Nephron (organoid): ENCODE measurements at regions not wholly inside any gene's neighbourhood (a gene's known extent, or its start where the extent isn't known, plus 50 kb on each side); places are given as distances from the start of the nearest gene placed in this dataset.

ENCODE experiments used
- H3K27ac Mint-ChIP-seq, 3 experiments: 2 replicates each; pipeline ENCODE4 v1.8.0; 2020; ENCODE audit warnings: mixed read lengths in 3 of 3, mild to moderate bottlenecking in 2 of 3, moderate library complexity in 1 of 3
- H3K27me3 Mint-ChIP-seq: 2 replicates; pipeline ENCODE4 v1.8.0; 2021; ENCODE audit warnings: low read depth, mild to moderate bottlenecking, moderate library complexity, mixed read lengths
- H3K36me3 Mint-ChIP-seq: 2 replicates; pipeline ENCODE4 v1.8.0; 2020; ENCODE audit warnings: low read depth, mixed read lengths
- H3K4me1 Mint-ChIP-seq: 2 replicates; pipeline ENCODE4 v1.8.0; 2020; ENCODE audit warnings: mixed read lengths
- H3K4me3 Mint-ChIP-seq, 3 experiments: 2 replicates each; pipeline ENCODE4 v1.8.0; 2020; ENCODE audit warnings: mild to moderate bottlenecking in 3 of 3, mixed read lengths in 3 of 3, moderate library complexity in 2 of 3
- H3K9me3 Mint-ChIP-seq: 2 replicates; pipeline ENCODE4 v1.8.0; 2020; ENCODE audit warnings: mixed read lengths
- CTCF ChIP-seq, 3 experiments: fragments of 200-600 bp; sonication (generic); IDR thresholded peaks; one replicate each; pipeline ENCODE4 v1.5.0; 2021; ENCODE audit warnings: antibody characterized with exemption in 3 of 3; ENCODE audit not compliant: unreplicated experiment in 3 of 3

GRCh38 chr18:79622004-79622403 is 57.6 kb upstream of the CTDP1 start:
- Mint-ChIP-seq H3K4me1 (peaks cover 9% of the 10 kb centered on the region), H3K9me3 (no peaks in the 10 kb centered on the region), H3K27ac (no peak overlapping the region), H3K4me3 (no peak overlapping the region), H3K27me3 (peaks cover 20% of the 10 kb centered on the region), H3K36me3 (no peaks in the 10 kb centered on the region)
- TF ChIP-seq CTCF (IDR thresholded peaks at IDR 0.05; ENCODE audit: unreplicated experiment in 3 of 3) = no peak

GRCh38 chr18:79624356-79625170 is 55.0 kb upstream of the CTDP1 start:
- H3K9me3 Mint-ChIP-seq = no peaks in the 10 kb centered on the region
- no peak for TF ChIP-seq CTCF (IDR thresholded peaks at IDR 0.05; ENCODE audit: unreplicated experiment in 3 of 3)
- H3K27ac Mint-ChIP-seq = no peak overlapping the region
- H3K4me3 Mint-ChIP-seq = no peak overlapping the region
- peaks cover 24% of the 10 kb centered on the region for H3K27me3 Mint-ChIP-seq
- peaks cover 9% of the 10 kb centered on the region for H3K4me1 Mint-ChIP-seq
- no peaks in the 10 kb centered on the region for H3K36me3 Mint-ChIP-seq

GRCh38 chr18:79625195-79625923 is 54.2 kb upstream of the CTDP1 start:
- no peaks in the 10 kb centered on the region for H3K36me3 Mint-ChIP-seq
- peaks cover 9% of the 10 kb centered on the region for H3K4me1 Mint-ChIP-seq
- TF ChIP-seq CTCF (IDR thresholded peaks at IDR 0.05; ENCODE audit: unreplicated experiment in 3 of 3) = no peak
- H3K27me3 Mint-ChIP-seq = peaks cover 24% of the 10 kb centered on the region
- no peaks in the 10 kb centered on the region for H3K9me3 Mint-ChIP-seq
- H3K27ac Mint-ChIP-seq = no peak overlapping the region
- no peak overlapping the region for H3K4me3 Mint-ChIP-seq

- Mint-ChIP-seq H3K27me3 (peaks cover 28% of the 10 kb centered on the region), H3K27ac (no peak overlapping the region), H3K4me3 (no peak overlapping the region)
Observed at GRCh38 chr18:79625924-79626561, 53.6 kb upstream of the CTDP1 start.

More at GRCh38 chr18:79625924-79626561, 53.6 kb upstream of the CTDP1 start:
- TF ChIP-seq CTCF (IDR thresholded peaks at IDR 0.05; ENCODE audit: unreplicated experiment in 3 of 3) = no peak
- H3K36me3 Mint-ChIP-seq = no peaks in the 10 kb centered on the region
- peaks cover 9% of the 10 kb centered on the region for H3K4me1 Mint-ChIP-seq
- H3K9me3 Mint-ChIP-seq = peaks cover 3% of the 10 kb centered on the region
